Nucleus accumbens (tissue), 56 donors: ENCODE measurements at regions not wholly inside any gene's neighbourhood (a gene's known extent, or its start where the extent isn't known, plus 50 kb on each side); places are given as distances from the start of the nearest gene placed in this dataset.

Experiments used
- DNase-seq, 56 donors: peaks; one replicate each; lab custom pipeline; 2025; lab: John Stamatoyannopoulos, UW

DNA sequence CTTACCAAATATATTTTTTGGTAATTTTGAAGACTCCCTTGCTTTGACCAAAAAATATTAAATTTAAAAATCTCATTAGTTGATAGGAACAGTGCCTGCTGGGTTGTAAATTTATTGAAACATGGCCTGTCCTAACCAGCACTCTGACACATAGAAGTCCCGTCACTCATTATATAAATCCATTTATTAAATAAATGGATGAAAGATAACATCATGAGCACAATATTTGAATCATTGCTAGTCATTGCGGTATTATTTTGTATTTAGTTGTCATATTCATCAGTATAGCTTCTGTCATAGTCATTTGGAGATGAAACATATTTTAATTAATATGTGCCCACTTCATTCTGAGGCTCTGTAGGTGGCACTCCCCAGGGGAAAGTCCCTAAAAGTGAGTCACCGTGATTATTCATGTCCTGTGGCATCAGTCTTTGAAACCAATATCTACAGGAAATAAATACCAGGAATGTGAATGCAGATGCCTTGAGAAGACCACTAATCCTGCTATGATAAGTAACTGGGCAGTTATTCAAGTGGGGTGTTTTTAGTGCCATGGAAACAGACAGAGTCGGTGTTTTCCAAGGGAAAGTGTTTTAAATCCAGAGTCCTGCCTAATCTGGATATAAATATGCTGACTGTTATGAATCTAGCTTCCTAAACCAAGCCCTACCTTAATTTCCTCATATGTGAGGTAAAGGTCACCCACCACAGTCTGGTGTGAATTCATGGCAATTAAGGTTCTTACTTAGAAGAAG lies 302.0 kb downstream of the DUSP10 start:
- DNase-seq, result no peak

- peak in 6 of 56 donors; percentile 2 to 10 (median 6) for DNase-seq
Measured at GRCh38 chr1:221440658-221441057, 301.2 kb downstream of the DUSP10 start.

DNA sequence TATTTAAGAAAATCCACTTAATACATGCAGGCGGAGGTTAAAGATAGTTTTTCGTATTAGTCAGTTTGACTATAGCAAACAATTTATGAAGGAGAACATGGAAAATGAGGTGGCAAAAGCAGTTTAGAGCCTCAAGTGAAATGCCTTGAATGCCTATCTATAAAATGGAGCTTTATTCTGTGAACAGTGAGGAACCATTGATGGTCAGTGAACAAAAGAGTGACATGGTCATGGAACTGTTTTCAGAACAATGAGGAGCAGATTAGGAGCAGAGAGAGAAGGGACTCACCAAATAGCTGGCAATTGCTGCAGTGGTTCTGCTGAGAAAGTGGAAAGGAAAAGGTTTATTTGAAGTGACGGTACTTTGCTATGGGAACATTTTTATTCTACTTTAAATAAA lies 299.8 kb downstream of the DUSP10 start:
- no peak for DNase-seq

DNA sequence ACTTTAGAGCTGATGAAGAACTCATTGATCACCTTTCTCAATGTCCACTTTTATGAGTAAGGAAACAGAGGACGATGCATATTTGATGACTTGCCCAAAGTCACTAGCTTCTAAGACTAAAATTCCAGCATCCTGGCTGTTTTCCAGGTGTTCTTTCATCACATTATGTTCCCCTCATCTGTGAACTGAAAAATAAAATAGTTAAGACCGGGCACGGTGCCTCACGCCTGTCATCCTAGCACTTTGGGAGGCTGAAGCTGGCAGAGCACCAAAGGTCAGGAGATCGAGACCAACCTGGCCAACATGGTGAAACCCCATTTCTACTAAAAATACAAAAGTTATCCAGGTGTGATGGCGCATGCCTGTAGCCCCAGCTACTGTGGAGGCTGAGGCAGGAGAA lies 297.5 kb downstream of the DUSP10 start:
- no peak for DNase-seq

- DNase-seq, result no peak
Measured at GRCh38 chr1:221448585-221449175, 293.2 kb downstream of the DUSP10 start.

DNA sequence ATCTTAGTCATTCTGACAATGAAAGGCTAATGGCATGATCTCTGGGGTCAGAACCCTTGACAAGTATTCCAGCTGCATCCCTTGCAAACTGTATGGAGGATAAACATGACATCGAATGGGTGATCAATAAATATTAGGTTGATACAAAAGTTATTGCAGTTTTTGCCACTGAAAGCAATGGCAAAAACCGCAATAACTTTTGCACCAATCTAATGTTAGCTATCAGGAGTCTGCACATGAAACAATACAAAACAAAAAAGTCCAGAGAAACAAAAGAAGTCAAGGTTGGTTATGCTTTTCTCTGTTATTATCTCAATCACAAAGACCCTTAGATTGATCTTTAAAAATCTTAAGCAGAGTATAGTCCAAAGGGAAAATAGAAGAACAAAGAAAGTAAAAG lies 292.7 kb downstream of the DUSP10 start:
- DNase-seq, result no peak

- no peak for DNase-seq
Measured at GRCh38 chr1:221449801-221450470, 292.0 kb downstream of the DUSP10 start.

DNA sequence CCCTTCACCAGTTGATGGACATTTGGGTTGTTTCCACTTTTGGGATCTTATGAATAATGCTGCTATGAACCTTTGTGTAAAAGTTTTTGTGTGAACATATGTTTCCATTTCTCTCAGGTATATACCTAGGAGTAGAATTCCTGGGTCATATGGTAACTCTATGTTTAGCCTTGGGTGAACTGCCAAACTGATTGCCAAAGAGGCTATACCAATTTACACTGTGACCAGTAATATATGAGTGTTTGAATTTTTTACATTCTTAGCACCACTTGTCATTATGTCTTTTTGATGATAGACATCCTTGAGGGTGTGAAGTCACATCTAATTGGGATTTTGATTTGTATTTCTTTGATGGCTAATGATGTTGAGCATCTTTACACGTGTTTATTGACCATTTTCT lies 290.1 kb downstream of the DUSP10 start:
- DNase-seq, result no peak

GRCh38 chr1:221454096-221454495 lies 287.8 kb downstream of the DUSP10 start:
- no peak for DNase-seq

GRCh38 chr1:221456918-221457317 lies 285.0 kb downstream of the DUSP10 start:
- DNase-seq, result no peak

DNA sequence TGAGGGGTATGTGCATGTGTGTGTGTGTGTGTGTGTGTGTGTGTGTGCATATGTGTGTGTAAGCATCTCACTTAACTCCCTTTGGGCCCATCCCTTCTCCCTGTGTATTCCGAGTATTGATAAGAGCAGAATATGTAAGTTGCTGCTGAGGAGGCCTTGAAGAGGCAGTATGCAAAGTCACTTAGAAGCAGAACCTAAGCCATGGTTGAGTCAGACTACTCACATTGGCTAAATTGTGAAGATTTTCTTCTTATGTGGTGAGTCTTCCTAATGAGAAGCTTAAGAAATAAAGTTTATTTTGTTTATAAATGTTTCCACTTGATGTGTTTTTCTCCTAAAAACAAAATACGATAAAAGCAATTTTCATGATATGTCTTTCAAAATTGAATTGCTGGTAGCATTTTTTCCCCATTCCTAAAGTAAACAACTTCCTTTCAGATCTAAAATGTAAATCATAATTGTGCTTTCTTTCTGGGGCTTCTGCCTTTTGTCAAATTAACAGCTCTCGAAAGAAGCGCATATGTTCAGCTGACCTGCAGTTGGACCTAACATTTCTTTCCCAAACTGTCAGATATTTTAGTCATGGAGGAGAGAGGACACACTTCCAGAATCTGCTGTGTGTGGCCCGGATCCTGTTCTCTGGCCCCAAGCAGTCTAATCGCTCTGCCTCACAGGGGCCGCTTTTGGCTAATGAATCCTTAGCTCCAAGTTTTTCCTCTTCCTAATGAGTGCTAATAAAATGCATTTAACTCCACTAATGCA lies 284.0 kb downstream of the DUSP10 start:
- DNase-seq, result no peak

GRCh38 chr1:221458447-221459156 lies 283.3 kb downstream of the DUSP10 start:
- DNase-seq, result no peak

GRCh38 chr1:221459558-221459957 lies 282.3 kb downstream of the DUSP10 start:
- DNase-seq, result no peak

GRCh38 chr1:221462345-221462744 lies 279.5 kb downstream of the DUSP10 start:
- no peak for DNase-seq

DNA sequence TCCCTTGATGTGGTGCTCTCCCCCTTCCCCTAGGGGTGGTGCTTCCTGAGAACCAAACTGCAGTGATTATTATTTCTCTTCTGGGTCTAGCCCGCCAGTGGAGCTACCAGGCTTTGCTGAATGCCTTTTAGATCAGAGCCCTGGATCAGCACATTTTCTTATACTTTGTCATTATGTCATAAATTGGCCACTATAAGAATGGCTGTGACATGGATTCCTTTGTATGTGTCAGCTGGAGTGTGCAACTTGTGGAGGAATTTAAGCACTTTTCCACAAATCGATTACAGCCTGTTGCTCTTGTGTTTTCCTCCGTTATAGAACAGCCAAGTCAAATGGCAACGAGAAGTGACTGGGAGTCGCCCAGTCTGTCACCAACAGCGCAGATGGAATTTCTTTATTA lies 273.3 kb downstream of the DUSP10 start:
- no peak for DNase-seq

DNA sequence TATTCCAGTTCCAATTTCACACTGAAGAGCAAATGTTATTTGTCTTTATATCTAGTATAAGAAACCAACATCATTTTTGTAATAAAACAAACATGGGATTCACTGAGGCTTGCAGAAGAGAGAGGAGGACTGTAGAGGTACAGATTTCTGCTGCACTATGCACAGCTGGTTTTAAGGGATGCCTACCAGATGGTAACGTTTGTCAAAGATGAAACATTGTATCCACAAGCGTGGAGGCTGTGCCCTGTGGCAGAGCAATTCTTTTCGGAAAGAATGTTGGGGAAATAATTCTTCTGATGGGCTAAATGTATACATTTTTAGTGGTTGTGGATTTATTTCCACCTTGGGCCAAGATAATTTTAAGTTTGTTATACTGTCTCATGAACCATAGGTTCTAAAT lies 272.4 kb downstream of the DUSP10 start:
- DNase-seq, result no peak

DNA sequence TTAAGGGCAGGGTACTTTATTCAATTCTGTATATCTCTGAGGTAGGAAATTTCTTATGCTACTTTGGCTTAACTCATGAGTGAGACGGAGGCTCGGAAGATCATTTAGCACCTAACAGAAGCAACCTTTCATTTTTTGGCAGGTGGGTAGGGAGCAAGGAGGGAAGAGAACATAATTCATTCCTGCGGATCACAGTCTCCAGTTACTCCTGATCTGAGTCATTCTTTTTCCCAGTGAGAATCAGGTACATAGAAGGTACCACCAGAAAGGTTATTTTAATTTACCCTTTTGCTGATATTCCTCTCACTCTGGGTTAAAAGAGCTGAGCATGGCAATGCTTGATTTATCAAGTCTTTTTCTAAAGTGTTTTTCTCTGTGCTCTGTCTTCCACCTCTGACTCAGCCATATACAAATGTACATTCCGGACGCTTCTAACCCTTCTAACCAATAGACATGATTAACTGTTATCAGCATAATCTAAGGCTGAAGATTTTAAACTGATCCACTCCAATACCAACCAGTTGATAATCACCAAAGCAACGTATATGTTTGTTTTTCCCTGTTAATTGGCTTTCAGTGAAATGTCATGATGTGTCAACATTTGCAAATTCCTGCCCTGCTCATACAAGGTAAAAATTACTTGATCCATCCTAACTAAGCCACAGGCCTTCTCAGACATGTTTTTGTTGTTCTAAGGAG lies 271.7 kb downstream of the DUSP10 start:
- DNase-seq, result no peak

DNA sequence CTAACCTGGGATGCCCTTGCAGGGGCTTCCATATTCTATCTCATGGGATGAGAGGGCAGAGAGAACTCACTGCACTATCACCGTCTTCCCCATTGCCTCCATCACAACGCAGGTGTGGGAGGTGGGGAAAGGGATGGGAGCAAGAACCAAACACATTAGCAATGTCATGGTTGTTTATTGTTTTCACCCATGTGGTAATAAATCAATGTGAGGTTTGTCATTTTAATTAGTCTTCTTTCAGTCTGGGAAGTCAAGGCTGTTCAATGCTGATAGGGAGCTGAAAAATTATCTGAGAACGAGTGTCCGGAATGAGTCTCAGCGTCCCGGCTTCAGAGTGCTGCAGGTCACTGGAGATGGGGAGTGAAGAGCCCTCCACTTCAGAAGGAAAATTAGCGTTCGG lies 268.5 kb downstream of the DUSP10 start:
- DNase-seq, result no peak

DNA sequence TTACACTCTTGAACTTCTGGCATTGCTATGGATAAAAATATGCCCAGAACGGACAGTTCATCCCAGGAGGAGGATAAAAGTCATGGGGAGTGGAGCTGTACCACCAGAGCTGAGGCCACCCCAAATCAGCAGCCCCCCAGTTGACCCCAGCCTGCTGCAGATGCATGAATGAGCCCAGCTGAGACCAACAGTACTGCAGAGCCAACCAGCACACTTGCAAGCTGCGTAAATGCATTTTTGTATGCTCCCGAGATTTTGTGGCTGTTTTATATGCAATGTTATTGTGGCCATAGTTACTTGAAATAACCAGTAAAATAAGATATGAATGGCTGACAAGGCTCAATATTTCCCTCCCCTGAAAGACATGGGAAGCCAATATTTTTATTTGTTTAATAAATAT lies 264.6 kb downstream of the DUSP10 start:
- no peak for DNase-seq
